ENCODE measurements at regions not wholly inside any gene's neighbourhood (a gene's known extent, or its start where the extent isn't known, plus 50 kb on each side); places are given as distances from the start of the nearest gene placed in this dataset.

DNA sequence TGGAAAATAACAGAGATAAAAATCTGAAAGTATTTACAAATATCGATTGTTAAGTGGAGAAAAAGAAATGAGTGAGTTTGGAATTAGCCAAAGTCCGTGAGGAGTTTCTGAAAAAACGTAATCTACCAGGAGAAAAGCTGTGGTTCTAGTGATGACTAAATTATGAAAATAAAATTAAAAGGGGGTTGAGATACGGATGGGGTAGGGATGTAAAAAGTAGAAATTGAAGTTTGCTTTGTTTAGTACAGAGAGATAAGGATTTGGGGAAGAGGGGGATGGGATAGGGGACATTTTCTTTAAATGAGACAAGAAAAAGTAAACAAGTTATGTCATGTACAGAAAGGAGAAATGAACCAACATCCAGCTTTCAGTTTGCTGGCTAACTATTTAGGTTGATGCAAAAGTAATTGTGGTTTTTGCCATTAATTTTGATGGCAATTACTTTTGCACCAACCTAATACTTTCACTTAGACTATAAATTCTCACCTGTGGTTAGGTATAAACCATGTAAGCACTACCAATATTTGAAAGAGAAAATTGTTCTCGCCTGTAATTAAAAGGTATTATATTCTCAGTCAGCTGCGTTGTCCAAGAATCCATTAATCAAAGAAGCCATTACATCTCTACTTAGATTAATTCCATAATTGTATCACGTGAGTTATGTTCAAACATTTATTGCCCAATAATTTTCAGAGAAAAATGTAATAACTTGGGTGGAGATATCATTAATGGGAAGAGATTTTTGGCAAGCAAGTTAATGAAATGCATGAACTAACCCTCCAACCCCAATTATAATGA lies 143.0 kb upstream of the NRP1 start:
- TF ChIP-seq, protein P1, sequence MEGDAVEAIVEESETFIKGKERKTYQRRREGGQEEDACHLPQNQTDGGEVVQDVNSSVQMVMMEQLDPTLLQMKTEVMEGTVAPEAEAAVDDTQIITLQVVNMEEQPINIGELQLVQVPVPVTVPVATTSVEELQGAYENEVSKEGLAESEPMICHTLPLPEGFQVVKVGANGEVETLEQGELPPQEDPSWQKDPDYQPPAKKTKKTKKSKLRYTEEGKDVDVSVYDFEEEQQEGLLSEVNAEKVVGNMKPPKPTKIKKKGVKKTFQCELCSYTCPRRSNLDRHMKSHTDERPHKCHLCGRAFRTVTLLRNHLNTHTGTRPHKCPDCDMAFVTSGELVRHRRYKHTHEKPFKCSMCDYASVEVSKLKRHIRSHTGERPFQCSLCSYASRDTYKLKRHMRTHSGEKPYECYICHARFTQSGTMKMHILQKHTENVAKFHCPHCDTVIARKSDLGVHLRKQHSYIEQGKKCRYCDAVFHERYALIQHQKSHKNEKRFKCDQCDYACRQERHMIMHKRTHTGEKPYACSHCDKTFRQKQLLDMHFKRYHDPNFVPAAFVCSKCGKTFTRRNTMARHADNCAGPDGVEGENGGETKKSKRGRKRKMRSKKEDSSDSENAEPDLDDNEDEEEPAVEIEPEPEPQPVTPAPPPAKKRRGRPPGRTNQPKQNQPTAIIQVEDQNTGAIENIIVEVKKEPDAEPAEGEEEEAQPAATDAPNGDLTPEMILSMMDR (IDR thresholded peaks at IDR 0.05; ENCODE audit: borderline replicate concordance, extremely low read depth, low read length, poor library complexity, severe bottlenecking): no peak
- TF ChIP-seq EZH2 (IDR thresholded peaks at IDR 0.05; ENCODE audit: borderline replicate concordance, low read depth, low read length, severe bottlenecking): no peak
